Adrenal gland (tissue), 5 donors: ENCODE measurements at regions not wholly inside any gene's neighbourhood (a gene's known extent, or its start where the extent isn't known, plus 50 kb on each side); places are given as distances from the start of the nearest gene placed in this dataset.

Source experiments
- CTCF ChIP-seq, 6 experiments: fragments of 450-650 bp in 4 of 6; fragments of 200-600 bp in 2 of 6; sonication (generic) in 1 of 6; IDR thresholded peaks; 1 replicate in 5 of 6; 2 replicates in 1 of 6; pipeline versions ENCODE4 v1.5.1 to v1.8.0; 2016 to 2021; ENCODE audit warnings: antibody characterized with exemption in 6 of 6, mild to moderate bottlenecking in 2 of 6, moderate library complexity in 1 of 6
- POLR2A ChIP-seq, 2 donors: fragments of 450-650 bp; IDR thresholded peaks; one replicate each; pipeline ENCODE4 v1.6.1; 2017; ENCODE audit warnings: antibody characterized with exemption in 2 of 2, mild to moderate bottlenecking in 2 of 2, moderate library complexity in 1 of 2
- donor health status: DM: no; HTN: no; CAD: no.

DNA sequence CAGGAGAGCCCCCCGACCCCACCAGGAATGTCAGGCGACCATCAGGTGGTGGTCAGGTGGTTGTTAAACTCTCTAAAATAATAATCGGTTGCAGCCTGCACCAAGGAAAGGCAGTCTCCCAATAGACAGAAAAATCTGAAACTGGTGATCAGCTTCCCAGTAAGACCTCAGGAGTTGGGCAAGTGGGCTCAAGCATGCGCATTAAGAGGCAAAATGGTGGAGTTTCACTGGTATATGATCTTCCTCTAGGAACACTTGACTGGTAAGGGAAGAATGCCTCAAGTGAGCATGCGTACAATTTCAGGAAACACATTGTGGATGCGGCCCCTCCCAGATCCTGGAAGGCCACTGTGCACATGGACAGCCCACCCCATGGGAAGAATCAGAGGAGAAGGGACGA lies 619.9 kb downstream of the TYW1 start:
- no peak for TF ChIP-seq POLR2A (IDR thresholded peaks at IDR 0.05)
- no peak for TF ChIP-seq CTCF (IDR thresholded peaks at IDR 0.05)
